Astrocyte of the cerebellum (primary cell): ENCODE measurements at regions not wholly inside any gene's neighbourhood (a gene's known extent, or its start where the extent isn't known, plus 50 kb on each side); places are given as distances from the start of the nearest gene placed in this dataset.
"Not testable (repeated sequence)": the region's sequence is repeated elsewhere in the genome, so short reads cannot be mapped to it uniquely, and the experiment has no call there.

Experiments
- DNase-seq: peaks from one replicate; pipeline ENCODE4 v3.0.0-alpha.2; 2011; ENCODE audit warnings: low read depth
- H3K4me3 ChIP-seq: 2 replicates; pipeline ENCODE4 v1.5.1; 2011; ENCODE audit warnings: mild to moderate bottlenecking, low read depth, low read length, moderate library complexity
- in situ Hi-C: cut with HindIII; loops from 2 replicates; pipeline ENCODE4 v1.10.0; 2017; ENCODE audit warnings: low sequenced_read_pairs
- TF ChIP-seq, protein P1 (sequence below): IDR thresholded peaks from 2 replicates; pipeline ENCODE4 v1.5.1; 2012; ENCODE audit warnings: low read length, low read depth, moderate library complexity, mild to moderate bottlenecking; ENCODE audit errors: missing control alignments

DNA sequence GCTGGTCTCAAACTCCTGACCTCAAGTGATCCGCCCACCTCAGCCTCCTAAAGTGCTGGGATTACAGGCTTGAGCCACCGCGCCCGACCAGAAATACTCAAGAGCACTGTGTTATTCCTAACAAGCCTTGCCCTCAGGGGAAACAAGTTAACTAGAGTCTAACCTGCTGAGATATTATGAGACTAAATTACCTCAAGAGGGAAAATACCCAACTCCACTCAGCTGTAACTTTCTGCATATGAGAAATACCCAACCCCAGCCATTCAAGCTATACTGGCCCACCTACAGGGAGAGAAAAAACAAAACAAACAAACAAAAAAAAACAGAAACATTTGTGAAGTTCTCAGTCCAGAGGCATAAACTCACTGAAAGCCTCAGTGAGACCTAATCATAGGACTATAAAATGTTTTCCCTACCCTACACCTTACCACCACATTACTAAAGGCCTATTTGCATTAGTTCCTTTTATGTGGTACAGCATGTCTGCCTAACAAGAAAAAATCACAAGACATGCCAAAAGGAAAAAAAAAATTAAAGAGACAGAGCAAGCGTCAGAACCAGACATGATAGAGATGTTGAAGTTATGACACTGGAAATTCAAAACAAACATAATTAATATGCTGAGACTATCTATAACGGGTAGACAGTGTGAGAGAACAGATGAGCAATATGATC, 876.0 kb downstream of the FSTL5 start:
- H3K4me3 ChIP-seq = no peak overlapping the region
- TF ChIP-seq, protein P1, sequence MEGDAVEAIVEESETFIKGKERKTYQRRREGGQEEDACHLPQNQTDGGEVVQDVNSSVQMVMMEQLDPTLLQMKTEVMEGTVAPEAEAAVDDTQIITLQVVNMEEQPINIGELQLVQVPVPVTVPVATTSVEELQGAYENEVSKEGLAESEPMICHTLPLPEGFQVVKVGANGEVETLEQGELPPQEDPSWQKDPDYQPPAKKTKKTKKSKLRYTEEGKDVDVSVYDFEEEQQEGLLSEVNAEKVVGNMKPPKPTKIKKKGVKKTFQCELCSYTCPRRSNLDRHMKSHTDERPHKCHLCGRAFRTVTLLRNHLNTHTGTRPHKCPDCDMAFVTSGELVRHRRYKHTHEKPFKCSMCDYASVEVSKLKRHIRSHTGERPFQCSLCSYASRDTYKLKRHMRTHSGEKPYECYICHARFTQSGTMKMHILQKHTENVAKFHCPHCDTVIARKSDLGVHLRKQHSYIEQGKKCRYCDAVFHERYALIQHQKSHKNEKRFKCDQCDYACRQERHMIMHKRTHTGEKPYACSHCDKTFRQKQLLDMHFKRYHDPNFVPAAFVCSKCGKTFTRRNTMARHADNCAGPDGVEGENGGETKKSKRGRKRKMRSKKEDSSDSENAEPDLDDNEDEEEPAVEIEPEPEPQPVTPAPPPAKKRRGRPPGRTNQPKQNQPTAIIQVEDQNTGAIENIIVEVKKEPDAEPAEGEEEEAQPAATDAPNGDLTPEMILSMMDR = no peak
- DNase-seq = no peak
- in situ Hi-C loops = no loop called here

DNA sequence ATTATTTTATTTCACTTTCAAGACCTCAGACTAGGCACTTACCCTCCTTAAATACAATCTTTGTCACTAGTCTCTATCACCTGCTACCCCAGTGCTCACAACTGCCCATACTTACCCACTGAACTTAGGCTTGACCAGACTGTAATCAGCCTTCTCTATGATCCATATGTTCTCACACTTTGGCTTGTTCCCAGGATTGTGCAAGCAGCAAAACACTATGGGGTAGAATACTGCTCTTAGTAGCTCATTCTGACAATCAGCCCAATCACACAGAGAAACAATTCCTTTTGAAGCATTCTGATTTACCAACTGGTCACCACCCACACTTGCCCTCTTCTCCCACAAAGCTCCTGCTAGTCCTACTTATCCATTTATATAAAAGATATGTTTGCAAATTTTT, 878.3 kb downstream of the FSTL5 start:
- TF ChIP-seq, protein P1 = no peak
- in situ Hi-C loops = no loop called here
- DNase-seq = no peak
- H3K4me3 ChIP-seq = no peak overlapping the region

DNA sequence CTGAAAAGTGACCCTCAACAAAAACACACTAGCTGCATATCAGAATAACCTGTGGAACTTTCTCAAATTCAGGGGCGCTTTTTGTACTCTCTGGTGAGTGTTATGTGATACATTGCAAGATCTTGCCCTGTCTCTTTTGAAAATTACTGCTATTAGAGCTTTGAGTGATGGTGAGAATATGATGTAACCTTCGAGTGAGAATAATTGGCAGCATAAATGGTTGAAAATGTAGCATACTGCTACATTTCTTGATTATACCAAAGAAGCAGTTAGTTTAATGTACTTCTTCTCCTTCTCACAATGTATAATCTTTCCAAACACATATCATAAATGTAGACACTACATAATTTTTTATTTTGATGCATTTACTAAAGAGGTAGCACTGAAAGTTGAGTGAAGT, 882.9 kb downstream of the FSTL5 start:
- DNase-seq = no peak
- TF ChIP-seq, protein P1 = no peak
- H3K4me3 ChIP-seq = no peak overlapping the region
- in situ Hi-C loops = no loop called here

DNA sequence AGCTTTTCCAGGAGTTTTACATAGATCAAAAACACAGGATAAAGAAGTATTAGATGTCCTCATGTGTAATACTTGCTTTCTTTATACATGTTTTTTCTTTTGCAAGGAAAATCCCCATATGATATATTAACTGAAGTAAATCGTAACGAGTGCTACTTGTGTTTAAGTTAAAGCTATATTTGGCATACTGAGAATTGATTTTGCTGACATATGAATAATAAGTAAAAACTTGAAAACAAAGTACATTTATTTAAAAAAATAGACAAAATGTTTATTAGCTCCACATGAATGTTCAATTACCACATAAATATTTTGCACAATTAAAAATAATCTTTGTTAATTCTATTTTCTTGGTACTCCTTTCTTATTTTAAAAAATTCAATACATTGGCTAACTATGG, 884.7 kb downstream of the FSTL5 start:
- in situ Hi-C loops = no loop called here
- no peak for DNase-seq
- H3K4me3 ChIP-seq = no peak overlapping the region
- TF ChIP-seq, protein P1 = no peak

DNA sequence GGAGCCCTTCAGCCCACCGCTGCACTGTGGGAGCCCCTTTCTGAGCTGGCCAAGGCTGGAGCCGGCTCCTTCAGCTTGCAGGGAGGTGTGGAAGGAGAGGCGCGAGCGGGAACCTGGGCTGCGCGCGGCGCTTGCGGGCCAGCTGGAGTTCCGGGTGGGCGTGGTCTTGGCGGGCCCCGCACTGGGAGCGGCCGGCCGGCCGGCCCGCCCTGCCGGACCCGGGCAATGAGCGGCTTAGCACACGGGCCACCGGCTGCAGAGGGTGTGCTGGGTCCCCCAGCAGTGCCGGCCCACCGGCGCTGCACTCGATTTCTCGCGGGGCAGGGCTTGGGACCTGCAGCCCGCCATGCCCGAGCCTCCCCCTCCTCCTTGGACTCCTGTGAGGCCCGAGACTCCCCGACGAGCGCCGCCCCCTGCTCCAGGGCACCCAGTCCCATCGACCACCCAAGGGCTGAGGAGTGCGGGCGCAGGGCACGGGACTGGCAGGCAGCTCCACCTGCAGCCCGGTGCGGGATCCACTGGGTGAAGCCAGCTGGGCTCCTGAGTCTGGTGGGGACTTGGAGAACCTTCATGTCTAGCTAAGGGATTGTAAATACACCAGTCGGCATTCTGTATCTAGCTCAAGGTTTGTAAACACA, 886.5 kb downstream of the FSTL5 start:
- H3K4me3 ChIP-seq, in situ Hi-C loops, DNase-seq: not testable (repeated sequence)

DNA sequence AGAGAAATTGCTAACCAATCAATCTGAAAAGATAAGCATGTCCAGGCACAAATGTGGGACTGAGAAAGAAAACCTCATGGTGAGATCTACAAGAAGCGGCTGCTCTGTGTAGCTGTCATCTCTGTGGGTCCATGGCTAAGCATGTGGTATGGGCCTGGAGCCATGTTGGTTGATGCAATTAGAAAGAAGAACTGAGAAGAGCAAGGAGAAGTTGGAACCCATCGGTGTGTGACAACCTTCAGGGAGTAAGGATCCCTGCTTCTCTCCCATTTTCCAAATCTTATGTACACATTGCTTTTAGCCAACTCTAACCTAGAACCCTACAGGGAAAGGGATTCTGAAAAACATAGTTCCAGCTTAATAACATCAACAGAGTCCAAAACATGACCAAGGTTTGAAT, 890.2 kb downstream of the FSTL5 start:
- TF ChIP-seq, protein P1 = no peak
- DNase-seq = no peak
- H3K4me3 ChIP-seq = no peak overlapping the region
- in situ Hi-C loops = no loop called here

DNA sequence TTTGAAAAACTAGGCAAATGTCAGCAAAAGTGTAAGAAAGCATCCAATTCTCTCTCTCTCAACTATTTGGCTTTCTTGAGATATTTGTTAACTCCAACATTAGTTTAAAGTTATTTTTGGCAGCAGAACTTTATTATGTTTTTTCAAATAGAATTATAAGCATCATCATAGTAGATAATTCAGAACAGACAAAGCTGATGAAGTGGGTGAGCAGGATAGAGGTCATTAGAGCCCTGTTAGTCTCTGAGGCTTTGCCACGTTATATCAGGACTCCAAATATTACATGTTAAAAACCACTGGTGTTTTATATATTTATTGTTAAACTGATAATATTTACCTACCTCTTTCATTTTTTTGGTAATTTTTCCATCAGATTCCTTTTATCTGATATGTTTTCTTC, 903.0 kb downstream of the FSTL5 start:
- no peak overlapping the region for H3K4me3 ChIP-seq
- TF ChIP-seq, protein P1 = no peak
- no peak for DNase-seq
- in situ Hi-C loops = no loop called here
